Muscle of leg (tissue), 3 donors: ENCODE measurements at regions not wholly inside any gene's neighbourhood (a gene's known extent, or its start where the extent isn't known, plus 50 kb on each side); places are given as distances from the start of the nearest gene placed in this dataset.
"Not testable (repeated sequence)": the region's sequence is repeated elsewhere in the genome, so short reads cannot be mapped to it uniquely, and the experiment has no call there.

Source experiments
- DNase-seq: peaks from one replicate; pipeline ENCODE4 v3.0.0; 2013
- H3K27ac ChIP-seq: one replicate; pipeline ENCODE4 v1.5.1; 2013; ENCODE audit warnings: mild to moderate bottlenecking, low read length, control low read depth
- H3K27me3 ChIP-seq: one replicate; pipeline ENCODE4 v1.6.1; 2013; ENCODE audit warnings: low read length; ENCODE audit not compliant: control insufficient read depth, insufficient read depth
- H3K36me3 ChIP-seq: one replicate; pipeline ENCODE4 v1.6.1; 2013; ENCODE audit warnings: low read length; ENCODE audit not compliant: control insufficient read depth, insufficient read depth
- H3K4me1 ChIP-seq: one replicate; pipeline ENCODE4 v1.6.1; 2013; ENCODE audit warnings: low read length; ENCODE audit not compliant: control insufficient read depth, insufficient read depth
- H3K4me3 ChIP-seq: one replicate; pipeline ENCODE4 v1.5.1; 2013; ENCODE audit warnings: low read length, control low read depth
- H3K9me3 ChIP-seq: replicated peaks from 2 replicates; pipeline ENCODE4 v1.6.1; 2013; ENCODE audit warnings: low read depth, low read length; ENCODE audit not compliant: control insufficient read depth
- WGBS: methylation state at CpG from one replicate; pipeline ENCODE4 v1.1.5; 2013; ENCODE audit warnings: missing lambda C conversion rate; ENCODE audit not compliant: insufficient coverage; 5-methylcytosine and 5-hydroxymethylcytosine counted together

GRCh38 chr9:67153501-67153900 is 161.2 kb upstream of the SPATA31A3 start:
- not testable (repeated sequence) for H3K27ac ChIP-seq, H3K9me3 ChIP-seq, H3K36me3 ChIP-seq, DNase-seq, H3K27me3 ChIP-seq, H3K4me1 ChIP-seq, H3K4me3 ChIP-seq
- WGBS, result no CpG with 5 or more reads among the region's 3 CpGs

GRCh38 chr9:67142392-67143107 is 150.2 kb upstream of the SPATA31A3 start:
- not testable (repeated sequence) for H3K27ac ChIP-seq, H3K27me3 ChIP-seq, H3K36me3 ChIP-seq, H3K9me3 ChIP-seq, H3K4me1 ChIP-seq, H3K4me3 ChIP-seq, DNase-seq
- WGBS, result no CpG with 5 or more reads among the region's 11 CpGs

- not testable (repeated sequence) for H3K27ac ChIP-seq, H3K27me3 ChIP-seq, H3K9me3 ChIP-seq, H3K4me1 ChIP-seq, H3K36me3 ChIP-seq, DNase-seq, H3K4me3 ChIP-seq
- no CpG with 5 or more reads among the region's 2 CpGs for WGBS
Observed at GRCh38 chr9:67136376-67136775, 144.0 kb upstream of the SPATA31A3 start.

GRCh38 chr9:67133124-67133523 is 140.8 kb upstream of the SPATA31A3 start:
- not testable (repeated sequence) for DNase-seq, H3K27me3 ChIP-seq, H3K36me3 ChIP-seq, H3K4me1 ChIP-seq, H3K9me3 ChIP-seq, H3K4me3 ChIP-seq, H3K27ac ChIP-seq
- no CpG with 5 or more reads among the region's 2 CpGs for WGBS

- H3K27me3 ChIP-seq, H3K4me3 ChIP-seq, H3K4me1 ChIP-seq, H3K27ac ChIP-seq, DNase-seq, H3K36me3 ChIP-seq, H3K9me3 ChIP-seq: not testable (repeated sequence)
- no CpG with 5 or more reads among the region's 6 CpGs for WGBS
Observed at GRCh38 chr9:67116761-67117160, 124.4 kb upstream of the SPATA31A3 start.

- no CpG with 5 or more reads among the region's 4 CpGs for WGBS
- not testable (repeated sequence) for H3K9me3 ChIP-seq, H3K4me1 ChIP-seq, H3K4me3 ChIP-seq, H3K36me3 ChIP-seq, H3K27ac ChIP-seq, DNase-seq, H3K27me3 ChIP-seq
Observed at GRCh38 chr9:67112148-67112547, 119.8 kb upstream of the SPATA31A3 start.

GRCh38 chr9:67111733-67112132 is 119.4 kb upstream of the SPATA31A3 start:
- not testable (repeated sequence) for H3K36me3 ChIP-seq, DNase-seq, H3K4me3 ChIP-seq, H3K4me1 ChIP-seq, H3K27ac ChIP-seq, H3K27me3 ChIP-seq, H3K9me3 ChIP-seq
- WGBS, result no CpG with 5 or more reads among the region's 5 CpGs

- DNase-seq, H3K27ac ChIP-seq, H3K36me3 ChIP-seq, H3K27me3 ChIP-seq, H3K4me1 ChIP-seq, H3K9me3 ChIP-seq, H3K4me3 ChIP-seq: not testable (repeated sequence)
- no CpG with 5 or more reads among the region's 1 CpG for WGBS
Observed at GRCh38 chr9:67109859-67110258, 117.5 kb upstream of the SPATA31A3 start.

- not testable (repeated sequence) for H3K9me3 ChIP-seq, H3K36me3 ChIP-seq, H3K27me3 ChIP-seq, DNase-seq, H3K27ac ChIP-seq, H3K4me3 ChIP-seq, H3K4me1 ChIP-seq
- WGBS, result no CpG with 5 or more reads among the region's 3 CpGs
Observed at GRCh38 chr9:67106659-67107058, 114.3 kb upstream of the SPATA31A3 start.

- DNase-seq, H3K36me3 ChIP-seq, H3K4me1 ChIP-seq, H3K4me3 ChIP-seq, H3K27ac ChIP-seq, H3K27me3 ChIP-seq, H3K9me3 ChIP-seq: not testable (repeated sequence)
- no CpG with 5 or more reads among the region's 5 CpGs for WGBS
Observed at GRCh38 chr9:67102506-67103276, 110.3 kb upstream of the SPATA31A3 start.
